Dermis microvascular lymphatic vessel endothelial cell (primary cell): ENCODE measurements at regions not wholly inside any gene's neighbourhood (a gene's known extent, or its start where the extent isn't known, plus 50 kb on each side); places are given as distances from the start of the nearest gene placed in this dataset.

ENCODE experiments used
- DNase-seq, 2 donors: peaks; one replicate each; pipeline versions ENCODE4 v3.0.0 to v3.0.0-alpha.2; 2010; ENCODE audit warnings: low read depth in 2 of 2

GRCh38 chr14:36465178-36465577 is 54.9 kb downstream of the NKX2-1 start:
- DNase-seq: no peak

- DNase-seq: no peak
These were observed 57.1 kb downstream of the NKX2-1 start for GRCh38 chr14:36462890-36463289.

- DNase-seq: no peak
These were observed 64.8 kb downstream of the NKX2-1 start for GRCh38 chr14:36455241-36455627.

- no peak for DNase-seq
These were observed 65.3 kb downstream of the NKX2-1 start for GRCh38 chr14:36454599-36455240.

GRCh38 chr14:36452860-36453259 is 67.2 kb downstream of the NKX2-1 start:
- DNase-seq: no peak

GRCh38 chr14:36451310-36452065 is 68.5 kb downstream of the NKX2-1 start:
- no peak for DNase-seq

GRCh38 chr14:36450550-36450949 is 69.5 kb downstream of the NKX2-1 start:
- no peak for DNase-seq

- DNase-seq: no peak
These were observed 70.1 kb downstream of the NKX2-1 start for GRCh38 chr14:36449903-36450302.

- DNase-seq: no peak
These were observed 76.7 kb downstream of the NKX2-1 start for GRCh38 chr14:36443374-36443773.

GRCh38 chr14:36442824-36443241 is 77.2 kb downstream of the NKX2-1 start:
- no peak for DNase-seq

GRCh38 chr14:36441283-36441682 is 78.7 kb downstream of the NKX2-1 start:
- no peak for DNase-seq

- no peak for DNase-seq
These were observed 80.3 kb downstream of the NKX2-1 start for GRCh38 chr14:36439766-36440165.

GRCh38 chr14:36438883-36439282 is 81.1 kb downstream of the NKX2-1 start:
- no peak for DNase-seq

GRCh38 chr14:36430662-36431084 is 89.4 kb downstream of the NKX2-1 start:
- DNase-seq: no peak

- DNase-seq: no peak
These were observed 89.9 kb downstream of the NKX2-1 start for GRCh38 chr14:36430169-36430568.

GRCh38 chr14:36429692-36430091 is 90.3 kb downstream of the NKX2-1 start:
- no peak for DNase-seq

- DNase-seq: no peak
These were observed 91.7 kb downstream of the NKX2-1 start for GRCh38 chr14:36428350-36428749.

- no peak for DNase-seq
These were observed 93.2 kb downstream of the NKX2-1 start for GRCh38 chr14:36426836-36427235.

- DNase-seq: no peak
These were observed 93.9 kb downstream of the NKX2-1 start for GRCh38 chr14:36426113-36426512.

- no peak for DNase-seq
These were observed 95.4 kb downstream of the NKX2-1 start for GRCh38 chr14:36424478-36425102.

GRCh38 chr14:36423430-36423829 is 96.6 kb downstream of the NKX2-1 start:
- DNase-seq: no peak

- DNase-seq: no peak
These were observed 99.8 kb upstream of the MBIP start for GRCh38 chr14:36420149-36420687.
